D721Med (cell line): ENCODE measurements at regions not wholly inside any gene's neighbourhood (a gene's known extent, or its start where the extent isn't known, plus 50 kb on each side); places are given as distances from the start of the nearest gene placed in this dataset.

Source experiments
- DNase-seq: peaks from one replicate; pipeline ENCODE4 v3.0.0; 2011; ENCODE audit warnings: low spot score; ENCODE audit not compliant: insufficient read length
- FAIRE-seq: peaks from 2 replicates; lab custom pipeline; 2011; peaks lifted over from hg19 to GRCh38; lab: Jason Lieb, UNC
- CTCF ChIP-seq: IDR thresholded peaks from 2 replicates; pipeline ENCODE4 v1.5.1; 2012; ENCODE audit warnings: mild to moderate bottlenecking, control low read depth; ENCODE audit not compliant: insufficient read depth; ENCODE audit errors: missing control alignments

- DNase-seq: no peak
- TF ChIP-seq CTCF: no peak
- FAIRE-seq: no peak
These were observed 203.2 kb upstream of the PHYHIPL start for GRCh38 chr10:58973235-58973595.

- no peak for TF ChIP-seq CTCF
- FAIRE-seq: no peak
- no peak for DNase-seq
These were observed 200.2 kb upstream of the PHYHIPL start for GRCh38 chr10:58976254-58976653.

- no peak for FAIRE-seq
- no peak for TF ChIP-seq CTCF
These were observed 196.7 kb upstream of the PHYHIPL start for GRCh38 chr10:58979711-58980110.

DNA sequence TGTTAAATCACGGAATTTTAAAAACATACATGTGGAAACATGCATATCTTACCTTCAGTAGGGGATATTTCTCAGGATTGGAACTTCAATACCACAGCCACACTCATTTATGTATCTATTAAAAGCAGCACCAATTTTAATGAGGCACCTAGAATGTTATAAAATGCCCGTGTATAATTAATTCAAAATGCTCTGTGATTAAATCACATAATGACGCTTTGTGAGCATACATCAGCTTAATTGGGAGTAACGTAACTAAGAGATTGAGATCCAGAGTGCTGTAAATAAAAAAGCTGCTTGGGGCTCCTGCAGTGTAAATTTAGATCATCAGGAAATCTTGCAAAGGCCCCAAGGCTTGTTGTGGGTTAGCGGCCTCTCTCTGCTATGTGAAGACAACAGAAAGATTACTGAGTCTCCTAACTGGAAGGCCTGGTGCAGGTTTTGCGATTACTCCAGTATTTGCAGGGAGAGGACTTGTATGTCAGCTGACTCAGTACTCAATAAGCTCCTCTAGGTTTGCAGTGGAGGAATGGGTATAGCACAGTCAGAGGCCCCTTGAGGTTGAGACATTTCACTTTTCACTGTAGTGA lies 195.5 kb upstream of the PHYHIPL start:
- DNase-seq: no peak
- no peak for TF ChIP-seq CTCF
- FAIRE-seq: no peak

More at GRCh38 chr10:58979711-58980110, 196.7 kb upstream of the PHYHIPL start:
- no peak for DNase-seq

- FAIRE-seq: no peak
- DNase-seq: no peak
- TF ChIP-seq CTCF: no peak
These were observed 194.6 kb upstream of the PHYHIPL start for GRCh38 chr10:58981846-58982245.

DNA sequence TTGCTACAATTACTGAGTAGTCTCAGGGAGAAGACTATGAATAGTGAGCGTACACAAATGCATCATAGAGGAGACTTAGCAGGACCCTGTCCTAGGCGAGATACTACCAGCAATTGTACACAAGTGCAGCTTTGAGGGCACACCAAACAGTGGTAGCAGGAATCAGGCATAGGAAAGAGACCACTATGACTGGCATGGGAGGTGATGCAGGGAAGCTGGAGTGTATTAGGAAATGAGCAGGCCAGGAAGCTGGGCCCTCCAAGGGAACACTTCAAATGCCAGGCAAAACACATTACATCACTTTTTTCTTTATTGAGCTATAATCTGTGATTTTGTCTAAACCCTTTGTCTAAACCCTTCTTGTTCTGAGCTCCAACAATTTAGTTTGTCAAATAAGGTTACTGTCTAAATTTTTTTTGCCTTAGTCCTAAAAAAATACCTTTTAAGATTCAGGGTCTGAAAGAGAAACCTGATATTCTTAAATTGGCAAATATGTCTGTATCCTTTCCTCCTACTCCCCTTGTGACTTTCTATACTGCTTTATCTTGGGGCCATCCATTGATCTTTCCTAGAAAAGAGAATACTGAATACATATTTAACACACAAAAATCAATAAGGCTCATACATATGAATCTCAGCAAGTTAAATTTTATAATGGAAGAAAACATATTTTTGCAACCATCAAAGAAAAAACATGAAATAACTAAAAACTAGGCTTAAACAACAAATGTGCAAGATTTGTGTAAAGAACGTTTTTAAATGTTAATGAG lies 193.8 kb upstream of the PHYHIPL start:
- DNase-seq (no peak), FAIRE-seq (no peak)
- TF ChIP-seq CTCF: no peak

GRCh38 chr10:58985216-58985615 lies 191.2 kb upstream of the PHYHIPL start:
- FAIRE-seq (no peak), DNase-seq (no peak)
- no peak for TF ChIP-seq CTCF
